ENCODE measurements at regions not wholly inside any gene's neighbourhood (a gene's known extent, or its start where the extent isn't known, plus 50 kb on each side); places are given as distances from the start of the nearest gene placed in this dataset.

DNA sequence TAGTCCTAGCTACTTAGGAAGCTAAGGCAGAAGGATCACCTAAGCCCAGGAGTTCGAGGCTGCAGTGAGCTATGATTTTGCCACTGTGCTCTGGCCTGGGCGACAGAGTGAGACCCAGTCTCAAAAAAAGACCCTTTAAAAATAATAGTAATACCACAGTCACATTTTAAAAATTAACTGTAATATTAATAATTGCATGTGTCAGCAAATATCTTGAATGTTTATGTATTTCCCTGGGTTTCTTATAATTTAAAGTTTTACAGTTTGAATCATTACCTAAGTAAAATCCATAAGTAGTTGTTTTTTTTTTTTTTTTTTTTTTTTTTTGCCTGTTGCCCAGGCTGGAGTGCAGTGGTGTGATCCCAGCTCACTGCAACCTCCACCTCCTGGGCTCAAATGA is 69.2 kb downstream of the LYZL2 start:
- DNase-seq = no peak
- no peak for TF ChIP-seq POLR2A (IDR thresholded peaks at IDR 0.05)
- TF ChIP-seq EP300 (IDR thresholded peaks at IDR 0.05) = no peak
- TF ChIP-seq, protein P1, sequence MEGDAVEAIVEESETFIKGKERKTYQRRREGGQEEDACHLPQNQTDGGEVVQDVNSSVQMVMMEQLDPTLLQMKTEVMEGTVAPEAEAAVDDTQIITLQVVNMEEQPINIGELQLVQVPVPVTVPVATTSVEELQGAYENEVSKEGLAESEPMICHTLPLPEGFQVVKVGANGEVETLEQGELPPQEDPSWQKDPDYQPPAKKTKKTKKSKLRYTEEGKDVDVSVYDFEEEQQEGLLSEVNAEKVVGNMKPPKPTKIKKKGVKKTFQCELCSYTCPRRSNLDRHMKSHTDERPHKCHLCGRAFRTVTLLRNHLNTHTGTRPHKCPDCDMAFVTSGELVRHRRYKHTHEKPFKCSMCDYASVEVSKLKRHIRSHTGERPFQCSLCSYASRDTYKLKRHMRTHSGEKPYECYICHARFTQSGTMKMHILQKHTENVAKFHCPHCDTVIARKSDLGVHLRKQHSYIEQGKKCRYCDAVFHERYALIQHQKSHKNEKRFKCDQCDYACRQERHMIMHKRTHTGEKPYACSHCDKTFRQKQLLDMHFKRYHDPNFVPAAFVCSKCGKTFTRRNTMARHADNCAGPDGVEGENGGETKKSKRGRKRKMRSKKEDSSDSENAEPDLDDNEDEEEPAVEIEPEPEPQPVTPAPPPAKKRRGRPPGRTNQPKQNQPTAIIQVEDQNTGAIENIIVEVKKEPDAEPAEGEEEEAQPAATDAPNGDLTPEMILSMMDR (IDR thresholded peaks at IDR 0.05) = no peak
- H3K36me3 ChIP-seq = no peaks in the 10 kb centered on the region
- no peaks in the 10 kb centered on the region for H3K9me3 ChIP-seq
- H3K4me3 ChIP-seq = no peak overlapping the region
- WGBS, 3 donors = 92 to 93% (median 93%) methylated on average over 2 of the region's 2 CpGs
- no peak overlapping the region for H3K27ac ChIP-seq
- intact Hi-C loops (cut with DNase I) = no loop called here
- H3K4me1 ChIP-seq (ENCODE audit: insufficient read depth) = no peaks in the 10 kb centered on the region
- H3K27me3 ChIP-seq = no peaks in the 10 kb centered on the region

GRCh38 chr10:30559180-30559579 is 70.4 kb downstream of the LYZL2 start:
- WGBS, 3 donors = 79 to 89% (median 88%) methylated on average over 9 of the region's 9 CpGs
- no peak for DNase-seq
- Histone ChIP-seq H3K4me1 (ENCODE audit: insufficient read depth) (peaks cover 1% of the 10 kb centered on the region), H3K27me3 (no peaks in the 10 kb centered on the region), H3K27ac (no peak overlapping the region), H3K4me3 (no peak overlapping the region), H3K36me3 (no peaks in the 10 kb centered on the region), H3K9me3 (no peaks in the 10 kb centered on the region)
- intact Hi-C loops (cut with DNase I) = no loop called here
- TF ChIP-seq, protein P1 (IDR thresholded peaks at IDR 0.05) = no peak
- TF ChIP-seq EP300 (IDR thresholded peaks at IDR 0.05) (no peak), POLR2A (IDR thresholded peaks at IDR 0.05) (no peak)

GRCh38 chr10:30558411-30558810 is 71.1 kb downstream of the LYZL2 start:
- WGBS, 3 donors = 84 to 92% (median 89%) methylated on average over 14 of the region's 14 CpGs
- H3K4me3 ChIP-seq = no peak overlapping the region
- no peak overlapping the region for H3K27ac ChIP-seq
- TF ChIP-seq, protein P1 (IDR thresholded peaks at IDR 0.05) = no peak
- no peak for TF ChIP-seq POLR2A (IDR thresholded peaks at IDR 0.05)
- TF ChIP-seq EP300 (IDR thresholded peaks at IDR 0.05) = no peak
- H3K36me3 ChIP-seq = no peaks in the 10 kb centered on the region
- DNase-seq = no peak
- H3K9me3 ChIP-seq = no peaks in the 10 kb centered on the region
- no peaks in the 10 kb centered on the region for H3K27me3 ChIP-seq
- H3K4me1 ChIP-seq (ENCODE audit: insufficient read depth) = peaks cover 2% of the 10 kb centered on the region
- intact Hi-C loops (cut with DNase I) = no loop called here

DNA sequence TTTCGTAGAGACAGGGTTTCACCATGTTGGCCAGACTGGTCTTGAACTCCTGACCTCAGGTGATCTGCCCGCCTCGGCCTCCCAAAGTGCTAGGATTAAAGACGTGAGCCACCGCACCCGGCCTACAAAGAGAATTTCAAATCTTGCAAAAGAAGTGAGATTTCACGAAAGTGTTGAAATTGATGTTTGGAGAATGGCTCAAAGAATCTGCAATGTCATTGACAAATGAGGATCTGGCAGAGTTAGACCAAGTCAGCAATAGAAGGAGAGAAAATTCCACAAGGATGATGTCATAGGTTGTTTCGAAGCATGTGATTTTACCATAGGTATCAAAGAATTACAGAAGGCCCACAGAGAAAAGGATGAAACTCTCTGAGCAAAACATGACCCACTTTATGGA is 71.7 kb downstream of the LYZL2 start:
- H3K27ac ChIP-seq = no peak overlapping the region

More for the DNA sequence above, 71.7 kb downstream of the LYZL2 start:
- no peaks in the 10 kb centered on the region for H3K27me3 ChIP-seq
- 81 to 83% (median 82%) methylated on average over 8 of the region's 8 CpGs for WGBS, 3 donors
- H3K9me3 ChIP-seq = no peaks in the 10 kb centered on the region
- no peak overlapping the region for H3K4me3 ChIP-seq
- H3K36me3 ChIP-seq = no peaks in the 10 kb centered on the region
- no peak for DNase-seq
- peaks cover 2% of the 10 kb centered on the region for H3K4me1 ChIP-seq (ENCODE audit: insufficient read depth)
- TF ChIP-seq POLR2A (IDR thresholded peaks at IDR 0.05) (no peak), EP300 (IDR thresholded peaks at IDR 0.05) (no peak)
- TF ChIP-seq, protein P1 (IDR thresholded peaks at IDR 0.05) = no peak
- intact Hi-C loops (cut with DNase I) = no loop called here

All from ovary (tissue), 7 donors.